ENCODE measurements at regions not wholly inside any gene's neighbourhood (a gene's known extent, or its start where the extent isn't known, plus 50 kb on each side); places are given as distances from the start of the nearest gene placed in this dataset.
A peak's percentile ranks its signal among the peaks of the same experiment; 100 is the strongest.
"Not testable (repeated sequence)": the region's sequence is repeated elsewhere in the genome, so short reads cannot be mapped to it uniquely, and the experiment has no call there.

- DNase-seq: no peak
Observed at GRCh38 chr6:168938546-168938945, 315.1 kb downstream of the THBS2 start.

- DNase-seq: no peak
Observed at GRCh38 chr6:168937054-168937453, 316.6 kb downstream of the THBS2 start.

GRCh38 chr6:168935628-168936010, 318.0 kb downstream of the THBS2 start:
- DNase-seq: no peak

- DNase-seq: no peak
Observed at GRCh38 chr6:168934660-168935627, 318.7 kb downstream of the THBS2 start.

GRCh38 chr6:168932171-168932570, 321.5 kb downstream of the THBS2 start:
- DNase-seq: not testable (repeated sequence)

GRCh38 chr6:168931072-168931471, 322.6 kb downstream of the THBS2 start:
- not testable (repeated sequence) for DNase-seq

GRCh38 chr6:168929871-168930450, 323.7 kb downstream of the THBS2 start:
- DNase-seq: no peak

- no peak for DNase-seq
Observed at GRCh38 chr6:168928012-168928411, 325.6 kb downstream of the THBS2 start.

- DNase-seq: no peak
Observed at GRCh38 chr6:168927026-168927425, 326.6 kb downstream of the THBS2 start.

- DNase-seq: no peak
Observed at GRCh38 chr6:168926306-168926705, 327.3 kb downstream of the THBS2 start.

GRCh38 chr6:168925671-168926070, 328.0 kb downstream of the THBS2 start:
- DNase-seq: no peak

GRCh38 chr6:168923171-168923570, 330.5 kb downstream of the THBS2 start:
- no peak for DNase-seq

GRCh38 chr6:168922436-168922835, 331.2 kb downstream of the THBS2 start:
- no peak for DNase-seq

GRCh38 chr6:168920289-168920688, 333.4 kb downstream of the THBS2 start:
- no peak for DNase-seq

GRCh38 chr6:168919470-168920179, 334.0 kb downstream of the THBS2 start:
- no peak for DNase-seq

GRCh38 chr6:168916576-168917211, 337.0 kb downstream of the THBS2 start:
- peak; percentile 3 for DNase-seq

- no peak for DNase-seq
Observed at GRCh38 chr6:168915855-168916254, 337.8 kb downstream of the THBS2 start.

- no peak for DNase-seq
Observed at GRCh38 chr6:168915242-168915641, 338.4 kb downstream of the THBS2 start.

- DNase-seq: no peak
Observed at GRCh38 chr6:168913866-168914469, 339.7 kb downstream of the THBS2 start.

GRCh38 chr6:168913231-168913865, 340.3 kb downstream of the THBS2 start:
- not testable (repeated sequence) for DNase-seq

- DNase-seq: no peak
Observed at GRCh38 chr6:168909288-168909687, 344.4 kb downstream of the THBS2 start.

- no peak for DNase-seq
Observed at GRCh38 chr6:168908887-168909286, 344.8 kb downstream of the THBS2 start.

Data from occipital lobe (tissue), 1 donor.